Right ventricle myocardium inferior (tissue), 1 donor: ENCODE measurements at regions not wholly inside any gene's neighbourhood (a gene's known extent, or its start where the extent isn't known, plus 50 kb on each side); places are given as distances from the start of the nearest gene placed in this dataset.

Experiments
- ATAC-seq: fragments of 200-7000 bp; cut with Tn5 transposase; one replicate; pipeline ENCODE4 v1.9.1; 2020; ENCODE audit warnings: mild to moderate bottlenecking, moderate library complexity
- DNase-seq: peaks from one replicate; pipeline ENCODE4 v3.0.0; 2021; ENCODE audit errors: missing footprints
- intact Hi-C: fragments of 100-400 bp; cut with DNase I; formaldehyde crosslinking; loops from one replicate; pipeline ENCODE4 v1.11.0; 2022
- donor health status: DM: no; HTN: yes; CAD: no; lungs with severe emphysema.

- DNase-seq (no peak), ATAC-seq (no peak)
- intact Hi-C loops = no loop called here
Measured at GRCh38 chr12:47570151-47570550, 135.7 kb downstream of the RPAP3 start.

GRCh38 chr12:47562201-47562600, 143.6 kb downstream of the RPAP3 start:
- DNase-seq = no peak
- intact Hi-C loops = no loop called here
- no peak for ATAC-seq

- intact Hi-C loops = no loop called here
- DNase-seq (no peak), ATAC-seq (no peak)
Measured at GRCh38 chr12:47561746-47562145, 144.1 kb downstream of the RPAP3 start.

GRCh38 chr12:47560415-47560814, 145.4 kb downstream of the RPAP3 start:
- DNase-seq (no peak), ATAC-seq (no peak)
- intact Hi-C loops = no loop called here

GRCh38 chr12:47558625-47559345, 147.0 kb downstream of the RPAP3 start:
- DNase-seq (no peak), ATAC-seq (no peak)
- intact Hi-C loops = no loop called here

- DNase-seq = no peak
- no peak for ATAC-seq
- intact Hi-C loops = no loop called here
Measured at GRCh38 chr12:47557386-47557785, 148.4 kb downstream of the RPAP3 start.

GRCh38 chr12:47556261-47557030, 149.4 kb downstream of the RPAP3 start:
- ATAC-seq (no peak), DNase-seq (no peak)
- intact Hi-C loops = no loop called here

- intact Hi-C loops = no loop called here
- ATAC-seq (no peak), DNase-seq (no peak)
Measured at GRCh38 chr12:47554046-47554653, 151.7 kb downstream of the RPAP3 start.

- no peak for ATAC-seq
- intact Hi-C loops = no loop called here
- DNase-seq = no peak
Measured at GRCh38 chr12:47553266-47553665, 152.6 kb downstream of the RPAP3 start.

- intact Hi-C loops = no loop called here
- ATAC-seq = peak; percentile 97
- DNase-seq = no peak
Measured at GRCh38 chr12:47551426-47551851, 154.4 kb downstream of the RPAP3 start.

- DNase-seq (no peak), ATAC-seq (no peak)
- intact Hi-C loops = no loop called here
Measured at GRCh38 chr12:47549258-47549657, 156.6 kb downstream of the RPAP3 start.

- no peak for DNase-seq
- no peak for ATAC-seq
- intact Hi-C loops = no loop called here
Measured at GRCh38 chr12:47548401-47548800, 157.4 kb downstream of the RPAP3 start.

GRCh38 chr12:47547077-47547476, 158.8 kb downstream of the RPAP3 start:
- intact Hi-C loops = no loop called here
- no peak for DNase-seq
- no peak for ATAC-seq

GRCh38 chr12:47545938-47546609, 159.8 kb downstream of the RPAP3 start:
- intact Hi-C loops = no loop called here
- DNase-seq (no peak), ATAC-seq (peak; percentile 64)

- ATAC-seq (no peak), DNase-seq (no peak)
- intact Hi-C loops = no loop called here
Measured at GRCh38 chr12:47534695-47535094, 171.1 kb downstream of the RPAP3 start.

- no peak for ATAC-seq
- intact Hi-C loops = no loop called here
Measured at GRCh38 chr12:47530050-47530449, 175.8 kb downstream of the RPAP3 start.

GRCh38 chr12:47527816-47528215, 178.0 kb downstream of the RPAP3 start:
- intact Hi-C loops = no loop called here
- no peak for DNase-seq
- ATAC-seq = no peak

More at GRCh38 chr12:47530050-47530449, 175.8 kb downstream of the RPAP3 start:
- DNase-seq = no peak

- DNase-seq (no peak), ATAC-seq (no peak)
- intact Hi-C loops = no loop called here
Measured at GRCh38 chr12:47520029-47520428, 185.8 kb downstream of the RPAP3 start.

GRCh38 chr12:47517122-47517521, 188.7 kb downstream of the RPAP3 start:
- intact Hi-C loops = no loop called here
- DNase-seq (no peak), ATAC-seq (no peak)
